Tibial nerve (tissue), 4 donors: ENCODE measurements at regions not wholly inside any gene's neighbourhood (a gene's known extent, or its start where the extent isn't known, plus 50 kb on each side); places are given as distances from the start of the nearest gene placed in this dataset.

Source experiments
- DNase-seq, 2 donors: peaks; one replicate each; pipeline ENCODE4 v3.0.0-alpha.2; 2019; ENCODE audit warnings: low spot score in 2 of 2
- H3K27ac ChIP-seq, 4 donors: fragments of 200-600 bp; sonication (generic) in 3 of 4; one replicate each; pipeline ENCODE4 v1.5.1; 2017 to 2019; ENCODE audit warnings: mild to moderate bottlenecking in 1 of 4
- H3K27me3 ChIP-seq, 2 donors: fragments of 200-600 bp; sonication (generic) in 1 of 2; one replicate each; pipeline versions ENCODE4 v1.5.1 to v1.6.0; 2017 to 2019
- H3K36me3 ChIP-seq, 3 donors: fragments of 200-600 bp; sonication (generic); one replicate each; pipeline ENCODE4 v1.5.1; 2018 to 2019
- H3K4me1 ChIP-seq, 4 donors: fragments of 200-600 bp; sonication (generic) in 3 of 4; one replicate each; pipeline ENCODE4 v1.5.1; 2017 to 2019
- H3K4me3 ChIP-seq, 4 donors: fragments of 200-600 bp; sonication (generic) in 3 of 4; one replicate each; pipeline ENCODE4 v1.5.1; 2017 to 2019; ENCODE audit warnings: mild to moderate bottlenecking in 1 of 4, moderate library complexity in 1 of 4
- H3K9me3 ChIP-seq, 4 donors: fragments of 200-600 bp; sonication (generic) in 3 of 4; one replicate each; pipeline ENCODE4 v1.5.1; 2017 to 2019
- CTCF ChIP-seq, 5 experiments: fragments of 200-600 bp in 3 of 5; fragments of 450-650 bp in 2 of 5; sonication (generic) in 3 of 5; IDR thresholded peaks; one replicate each; pipeline ENCODE4 v1.5.1; 2016 to 2019; ENCODE audit warnings: antibody characterized with exemption in 5 of 5, mild to moderate bottlenecking in 3 of 5, moderate library complexity in 2 of 5
- EP300 ChIP-seq, 2 donors: sonication (generic); formaldehyde crosslinking; IDR thresholded peaks; one replicate each; pipeline ENCODE4 v1.6.1; 2017; ENCODE audit warnings: antibody characterized with exemption in 2 of 2, mild to moderate bottlenecking in 1 of 2
- POLR2A ChIP-seq, 2 donors: fragments of 450-650 bp; IDR thresholded peaks; one replicate each; pipeline ENCODE4 v1.6.1; 2017; ENCODE audit warnings: antibody characterized with exemption in 2 of 2, mild to moderate bottlenecking in 2 of 2, moderate library complexity in 2 of 2
- WGBS, 2 donors: methylation state at CpG; one replicate each; pipeline ENCODE4 v1.1.5; 2018; 5-methylcytosine and 5-hydroxymethylcytosine counted together

- Histone ChIP-seq H3K9me3 (peaks cover 0 to 8% (median 0%) of the 10 kb centered on the region in 4 donors), H3K27ac (no peak overlapping the region), H3K4me1 (no peaks in the 10 kb centered on the region), H3K4me3 (no peak overlapping the region), H3K27me3 (no peaks in the 10 kb centered on the region), H3K36me3 (no peaks in the 10 kb centered on the region)
- TF ChIP-seq EP300 (IDR thresholded peaks at IDR 0.05) (no peak), CTCF (IDR thresholded peaks at IDR 0.05) (no peak), POLR2A (IDR thresholded peaks at IDR 0.05) (no peak)
- no peak for DNase-seq
These were observed 950.8 kb upstream of the GOT2 start for GRCh38 chr16:59684911-59685310.

- Histone ChIP-seq H3K27ac (no peak overlapping the region), H3K27me3 (no peaks in the 10 kb centered on the region), H3K4me1 (no peaks in the 10 kb centered on the region), H3K36me3 (no peaks in the 10 kb centered on the region), H3K4me3 (no peak overlapping the region), H3K9me3 (peaks cover 0 to 8% (median 0%) of the 10 kb centered on the region in 4 donors)
- DNase-seq, result no peak
- no peak for TF ChIP-seq POLR2A (IDR thresholded peaks at IDR 0.05)
- 100% methylated on average over 1 of the region's 1 CpG for WGBS, 2 donors
These were observed 949.6 kb upstream of the GOT2 start for GRCh38 chr16:59683709-59684108.

GRCh38 chr16:59665618-59666220, 931.6 kb upstream of the GOT2 start:
- Histone ChIP-seq H3K9me3 (peaks cover 0 to 3% (median 0%) of the 10 kb centered on the region in 4 donors), H3K4me1 (no peaks in the 10 kb centered on the region), H3K36me3 (no peaks in the 10 kb centered on the region), H3K27me3 (no peaks in the 10 kb centered on the region), H3K27ac (no peak overlapping the region), H3K4me3 (no peak overlapping the region)
- no peak for DNase-seq
- no peak for TF ChIP-seq EP300 (IDR thresholded peaks at IDR 0.05)
- no peak for TF ChIP-seq POLR2A (IDR thresholded peaks at IDR 0.05)
- TF ChIP-seq CTCF (IDR thresholded peaks at IDR 0.05), result no peak
- 93 to 100% methylated on average over 2 of the region's 2 CpGs for WGBS, 2 donors

GRCh38 chr16:59658572-59658971, 924.5 kb upstream of the GOT2 start:
- H3K27me3 ChIP-seq, result no peaks in the 10 kb centered on the region
- no peak for DNase-seq
- H3K4me1 ChIP-seq, result peaks cover 0 to 10% (median 0%) of the 10 kb centered on the region in 4 donors
- H3K36me3 ChIP-seq, result no peaks in the 10 kb centered on the region
- no peaks in the 10 kb centered on the region for H3K9me3 ChIP-seq
- H3K27ac ChIP-seq, result no peak overlapping the region
- 79 to 85% methylated on average over 3 of the region's 3 CpGs for WGBS, 2 donors
- no peak overlapping the region for H3K4me3 ChIP-seq
- no peak for TF ChIP-seq POLR2A (IDR thresholded peaks at IDR 0.05)

- peaks cover 0 to 3% (median 0%) of the 10 kb centered on the region in 4 donors for H3K9me3 ChIP-seq
- H3K4me3 ChIP-seq, result no peak overlapping the region
- H3K36me3 ChIP-seq, result no peaks in the 10 kb centered on the region
- H3K27ac ChIP-seq, result no peak overlapping the region
- no peaks in the 10 kb centered on the region for H3K27me3 ChIP-seq
- peaks cover 0 to 10% (median 0%) of the 10 kb centered on the region in 4 donors for H3K4me1 ChIP-seq
- 27 to 28% methylated on average over 2 of the region's 2 CpGs for WGBS, 2 donors
- TF ChIP-seq EP300 (IDR thresholded peaks at IDR 0.05) (no peak), CTCF (IDR thresholded peaks at IDR 0.05) (no peak), POLR2A (IDR thresholded peaks at IDR 0.05) (no peak)
- no peak for DNase-seq
These were observed 920.9 kb upstream of the GOT2 start for GRCh38 chr16:59655031-59655430.

GRCh38 chr16:59654455-59654854, 920.3 kb upstream of the GOT2 start:
- 40 to 66% methylated on average over 1 of the region's 1 CpG for WGBS, 2 donors
- Histone ChIP-seq H3K27me3 (no peaks in the 10 kb centered on the region), H3K4me1 (peaks cover 0 to 10% (median 0%) of the 10 kb centered on the region in 4 donors), H3K9me3 (peaks cover 0 to 9% (median 0%) of the 10 kb centered on the region in 4 donors), H3K27ac (no peak overlapping the region), H3K36me3 (no peaks in the 10 kb centered on the region), H3K4me3 (no peak overlapping the region)
- no peak for DNase-seq
- TF ChIP-seq CTCF (IDR thresholded peaks at IDR 0.05), result no peak
- no peak for TF ChIP-seq EP300 (IDR thresholded peaks at IDR 0.05)
- TF ChIP-seq POLR2A (IDR thresholded peaks at IDR 0.05), result no peak
